Activated CD8-positive, alpha-beta memory T cell treated with anti-CD3 and anti-CD28 coated beads, Interleukin-2, amount 50 U/mL, for 4 hours (primary cell): ENCODE measurements at regions not wholly inside any gene's neighbourhood (a gene's known extent, or its start where the extent isn't known, plus 50 kb on each side); places are given as distances from the start of the nearest gene placed in this dataset.
"Not testable (repeated sequence)": the region's sequence is repeated elsewhere in the genome, so short reads cannot be mapped to it uniquely, and the experiment has no call there.

ENCODE experiments used
- DNase-seq: peaks from one replicate; pipeline ENCODE4 v3.0.0-alpha.2; 2020

DNA sequence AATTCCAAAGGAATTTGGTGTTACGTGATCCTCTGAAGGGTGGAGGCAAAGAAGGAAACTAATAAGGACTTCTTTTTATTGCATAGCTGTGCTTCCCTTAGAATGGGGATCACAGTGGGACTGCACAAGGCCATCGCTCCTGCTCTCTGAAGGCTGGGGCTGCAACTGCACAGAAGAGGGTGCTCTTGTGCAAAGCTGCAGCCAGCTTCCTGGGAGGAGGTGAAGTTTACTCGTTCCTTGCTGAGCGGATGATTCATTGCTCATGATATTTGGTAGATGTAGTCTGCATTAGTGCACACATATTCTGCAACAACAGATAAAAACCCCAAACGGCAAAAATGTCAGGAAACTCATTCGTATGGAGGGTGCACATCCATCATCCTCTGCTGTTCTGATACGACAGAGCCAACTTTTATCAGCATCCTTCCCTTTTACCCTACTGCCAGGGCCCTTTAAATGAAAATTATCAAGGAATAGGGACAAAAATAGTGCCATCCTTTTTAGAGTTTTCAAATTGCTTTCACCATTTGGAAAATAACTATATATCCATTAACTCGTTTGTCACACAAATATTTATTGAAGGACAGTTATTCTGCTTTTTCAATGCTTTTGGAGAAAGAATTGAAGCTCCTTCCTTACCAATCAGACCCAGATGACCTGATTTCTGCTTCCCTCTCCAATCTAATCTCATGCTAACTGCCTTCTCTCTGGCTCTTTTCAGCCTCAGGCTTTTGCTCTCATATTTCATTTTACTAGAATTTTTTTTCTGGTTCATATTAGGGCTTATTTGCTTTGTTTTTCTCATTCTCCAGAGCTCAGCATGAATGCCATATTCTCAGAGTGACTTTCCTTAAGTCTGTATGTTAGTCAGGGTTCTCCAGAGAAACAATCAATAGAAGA lies 263.6 kb downstream of the DUSP10 start:
- peak; percentile 48 for DNase-seq

- DNase-seq: no peak
Measured at GRCh38 chr1:221487781-221488524, 253.9 kb downstream of the DUSP10 start.

GRCh38 chr1:221488550-221488949 lies 253.3 kb downstream of the DUSP10 start:
- DNase-seq: no peak

DNA sequence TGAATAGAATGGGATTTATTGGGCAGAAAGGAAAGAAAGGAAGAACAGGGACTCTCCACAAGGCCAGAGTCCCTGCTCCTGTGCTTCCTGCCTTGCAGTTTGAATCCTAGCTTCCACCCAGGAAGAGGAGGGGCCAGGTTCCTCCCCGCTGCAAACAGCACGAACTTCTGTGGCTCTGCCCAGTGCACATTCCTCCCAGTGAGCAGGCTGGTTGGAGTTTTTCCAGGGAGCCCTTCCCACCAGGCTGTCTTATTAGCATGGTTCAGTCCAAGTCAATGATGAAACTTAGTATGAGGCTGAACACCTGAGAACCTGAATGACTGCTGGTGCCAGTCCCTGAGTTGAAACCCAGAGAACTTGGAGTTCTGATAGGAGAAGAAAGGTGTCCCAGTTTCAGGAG lies 247.2 kb downstream of the DUSP10 start:
- DNase-seq: no peak

DNA sequence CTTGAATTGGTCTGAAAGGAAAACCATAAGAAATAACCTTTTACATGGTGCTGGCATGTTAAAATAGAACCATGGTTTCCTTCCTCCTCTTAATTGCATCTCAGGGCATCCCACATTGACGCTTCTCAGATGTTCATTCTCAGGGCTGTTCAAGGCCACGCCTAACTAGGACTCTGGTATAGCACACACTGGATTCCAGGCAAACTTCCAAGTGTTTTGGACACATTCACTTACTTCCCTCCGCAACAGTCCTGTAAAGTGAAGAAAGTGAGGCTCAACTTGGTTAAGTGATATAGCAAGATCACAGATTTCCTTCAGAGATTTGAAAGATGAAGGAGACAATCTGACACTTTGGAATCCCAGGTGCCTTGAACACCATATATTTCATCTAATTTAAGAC lies 244.8 kb downstream of the DUSP10 start:
- DNase-seq: no peak

DNA sequence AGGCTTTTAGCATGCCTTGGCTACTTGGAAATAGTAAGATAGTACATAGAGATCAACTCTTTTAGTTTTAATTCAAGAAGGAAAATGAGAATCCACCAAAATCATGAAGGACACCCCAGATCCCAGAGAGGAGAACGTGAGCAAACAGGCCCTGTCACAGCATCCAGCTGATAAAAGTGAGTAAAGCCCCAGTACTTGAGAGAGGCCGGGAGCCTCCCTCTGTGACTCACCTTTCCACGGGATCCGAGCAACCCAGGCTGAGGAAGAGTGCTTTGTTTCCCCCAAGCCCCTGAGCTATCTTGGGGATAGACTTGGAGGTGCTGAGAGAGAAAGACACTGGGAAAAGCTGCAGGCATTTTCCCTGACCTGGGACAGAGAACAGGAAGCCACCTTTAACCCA lies 238.6 kb downstream of the DUSP10 start:
- no peak for DNase-seq

DNA sequence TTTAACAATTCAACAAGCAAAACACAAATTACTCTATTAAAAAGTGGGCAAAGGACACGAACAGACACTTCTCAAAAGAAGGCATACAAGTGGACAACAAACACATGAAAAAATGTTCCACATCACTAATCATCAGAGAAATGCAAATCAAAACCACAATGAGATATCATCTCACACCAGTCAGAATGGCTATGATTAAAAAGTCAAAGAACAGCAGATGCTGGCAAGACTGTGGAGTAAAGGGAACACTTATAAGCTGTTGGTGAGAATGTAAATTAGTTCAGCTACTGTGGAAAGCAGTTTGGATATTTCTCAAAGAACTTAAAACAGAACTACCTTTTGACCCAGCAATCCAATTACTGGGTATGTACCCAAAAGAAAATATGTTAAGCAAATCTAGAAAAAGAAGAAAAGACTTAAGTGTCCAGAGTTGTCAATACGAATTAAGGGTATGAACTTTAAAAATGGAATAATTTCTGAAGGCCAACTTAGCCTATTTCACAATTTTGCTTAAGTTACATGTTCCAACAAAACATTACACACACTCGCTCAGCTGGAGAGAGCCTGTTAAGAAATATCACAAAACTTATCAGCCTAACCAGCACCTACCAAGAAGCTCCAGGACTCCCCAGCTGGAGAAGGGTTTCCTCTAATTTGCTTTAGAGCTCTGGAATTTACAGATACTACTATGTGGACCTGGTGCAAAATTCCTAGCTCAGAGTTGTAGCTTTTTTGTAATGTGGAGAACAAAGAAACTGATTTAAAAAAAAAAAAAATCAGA lies 232.1 kb downstream of the DUSP10 start:
- DNase-seq: no peak

DNA sequence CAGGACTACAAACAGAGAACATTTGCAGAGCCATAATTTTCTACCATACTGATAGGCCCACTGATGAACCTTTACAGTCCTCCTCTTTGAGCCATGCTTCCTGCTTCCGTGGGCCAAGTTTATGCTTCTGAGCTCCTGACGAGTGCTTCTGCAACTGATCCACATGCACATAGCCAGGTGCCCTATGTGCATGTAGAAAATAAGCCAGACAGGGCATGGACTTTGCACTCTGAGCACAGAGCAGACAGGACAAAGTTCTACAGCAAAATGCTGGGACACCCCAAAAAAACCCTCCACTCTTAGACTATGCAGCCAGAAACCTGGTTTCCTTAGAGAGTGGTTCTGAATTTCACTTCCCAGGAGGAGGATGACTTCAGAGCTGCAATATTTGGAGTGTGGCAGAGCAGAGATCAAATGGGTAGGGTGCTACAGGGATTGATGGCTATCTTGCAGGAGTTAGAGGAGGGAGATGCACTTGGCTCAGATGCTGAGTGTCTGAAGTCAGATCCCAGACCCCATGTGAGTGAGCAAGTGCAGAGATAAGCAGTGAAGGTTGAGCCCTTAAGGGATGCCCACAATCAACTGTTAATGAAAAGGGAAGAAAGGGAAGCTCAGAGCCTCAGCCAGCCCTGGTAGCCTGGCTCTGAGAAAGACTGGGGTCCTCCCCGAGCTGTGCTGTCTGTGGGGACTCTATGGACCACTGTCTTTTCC lies 230.9 kb downstream of the DUSP10 start:
- no peak for DNase-seq

GRCh38 chr1:221511797-221512196 lies 230.1 kb downstream of the DUSP10 start:
- no peak for DNase-seq

DNA sequence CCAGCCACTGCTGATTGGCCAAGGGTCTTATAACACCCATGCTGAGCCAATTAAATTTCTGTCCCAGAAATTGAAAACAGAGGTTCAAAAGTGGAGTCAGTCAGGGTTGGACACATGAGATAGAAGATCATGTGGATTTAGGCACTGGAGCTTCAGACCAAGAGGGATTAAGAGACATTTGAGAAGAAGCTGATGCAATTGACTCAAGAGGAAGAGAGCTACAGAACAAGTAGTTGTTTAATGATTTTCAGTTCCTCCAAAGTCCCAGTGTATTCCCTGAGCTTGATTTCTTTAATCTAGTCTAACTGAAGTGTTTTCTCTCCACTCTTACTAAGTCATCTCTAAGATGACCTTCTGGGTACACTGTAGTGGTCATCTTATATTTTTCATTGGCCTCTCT lies 227.1 kb downstream of the DUSP10 start:
- DNase-seq: no peak

DNA sequence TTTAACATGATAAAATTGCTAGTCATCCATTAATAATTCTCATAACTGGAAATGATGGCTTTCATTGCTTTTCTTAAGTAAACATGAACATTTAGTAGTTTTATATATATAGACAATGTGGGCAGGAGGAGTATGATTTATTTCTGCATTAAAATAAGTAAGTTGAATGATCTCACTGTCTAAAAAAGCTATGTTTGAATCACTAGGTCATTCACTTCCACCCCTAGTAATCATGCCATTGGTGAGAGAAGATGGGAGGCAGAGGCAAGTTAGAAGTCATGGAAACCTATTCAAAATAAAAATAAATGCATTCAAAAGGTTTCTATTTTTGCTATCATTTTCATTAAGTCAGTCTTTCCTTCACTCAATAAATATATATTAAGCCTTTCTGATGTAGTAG lies 226.4 kb downstream of the DUSP10 start:
- no peak for DNase-seq

DNA sequence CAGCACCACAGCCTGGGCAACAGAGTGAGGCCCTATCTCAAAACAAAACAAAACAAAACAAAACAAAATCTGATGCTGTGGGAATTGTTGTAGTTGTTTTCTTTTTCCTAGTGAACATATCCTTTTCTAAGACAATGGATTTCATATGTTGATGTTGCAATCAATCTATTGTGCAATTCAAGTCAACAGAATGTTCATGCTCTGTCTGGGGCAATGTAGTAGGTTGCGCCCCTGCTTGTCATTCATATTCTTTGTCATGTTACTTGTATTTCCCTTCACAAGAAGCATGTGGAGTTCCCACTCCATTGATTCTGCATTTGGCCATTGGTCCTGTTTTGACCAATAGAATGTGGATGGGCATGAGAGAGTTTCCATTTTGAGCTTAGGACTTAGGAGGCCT lies 223.9 kb downstream of the DUSP10 start:
- DNase-seq: no peak

DNA sequence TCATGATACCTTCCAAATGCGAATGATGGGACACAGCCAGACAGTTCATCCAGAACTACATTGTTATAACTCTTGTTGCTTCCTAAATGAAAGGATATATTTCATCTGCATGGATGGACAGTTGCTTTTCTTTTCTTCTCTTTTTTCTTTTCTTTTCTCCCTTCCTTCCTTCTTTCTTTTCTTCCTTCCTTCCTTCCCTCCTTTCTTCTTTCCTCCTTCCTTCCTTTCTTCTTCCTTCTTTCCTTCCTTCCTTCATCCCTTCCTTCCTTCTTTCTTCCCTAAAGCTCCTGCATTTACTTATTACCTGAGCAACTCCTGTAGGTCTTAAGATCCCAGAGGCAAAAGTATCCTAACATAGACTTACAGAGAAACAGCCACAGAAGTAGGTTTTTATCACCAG lies 221.6 kb downstream of the DUSP10 start:
- no peak for DNase-seq

GRCh38 chr1:221521686-221522085 lies 220.2 kb downstream of the DUSP10 start:
- no peak for DNase-seq

- no peak for DNase-seq
Measured at GRCh38 chr1:221522529-221522940, 219.4 kb downstream of the DUSP10 start.

- no peak for DNase-seq
Measured at GRCh38 chr1:221525749-221526148, 216.1 kb downstream of the DUSP10 start.

GRCh38 chr1:221527302-221527701 lies 214.6 kb downstream of the DUSP10 start:
- no peak for DNase-seq

DNA sequence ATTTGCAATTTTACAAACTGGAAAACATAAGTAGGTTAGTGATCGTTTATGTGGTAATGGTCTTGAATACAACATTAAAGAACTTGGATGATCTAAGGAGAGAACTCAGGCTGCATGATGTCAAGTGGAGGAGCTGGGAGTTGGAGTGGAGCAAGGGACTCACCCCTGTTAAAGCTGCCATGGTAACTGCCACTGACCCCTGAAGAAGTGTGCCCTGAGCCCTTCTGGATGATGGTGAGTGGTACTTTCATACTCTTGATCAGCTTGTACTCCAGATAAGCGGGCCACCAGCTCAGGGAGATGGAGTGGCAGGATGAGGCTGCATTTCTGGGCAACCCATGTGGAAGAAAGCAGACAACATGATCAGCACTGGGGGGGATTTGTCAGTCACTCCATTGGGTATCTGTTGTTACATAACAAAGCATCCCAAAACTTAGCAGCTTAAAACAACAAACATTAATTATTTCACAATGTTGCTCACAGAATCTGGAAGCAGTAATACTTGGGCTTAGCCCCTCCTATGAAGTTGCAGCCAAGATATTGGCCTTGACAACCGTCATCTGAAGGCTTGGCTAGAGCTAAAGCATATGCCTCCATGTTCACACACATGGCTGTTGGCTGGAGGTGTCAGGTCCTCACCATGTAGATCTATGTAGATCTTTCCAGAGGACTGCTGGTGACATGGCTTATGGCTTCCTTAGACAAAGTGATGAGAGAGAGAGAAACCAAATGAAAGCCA lies 213.8 kb downstream of the DUSP10 start:
- DNase-seq: no peak

- not testable (repeated sequence) for DNase-seq
Measured at GRCh38 chr1:221530159-221530558, 211.7 kb downstream of the DUSP10 start.

DNA sequence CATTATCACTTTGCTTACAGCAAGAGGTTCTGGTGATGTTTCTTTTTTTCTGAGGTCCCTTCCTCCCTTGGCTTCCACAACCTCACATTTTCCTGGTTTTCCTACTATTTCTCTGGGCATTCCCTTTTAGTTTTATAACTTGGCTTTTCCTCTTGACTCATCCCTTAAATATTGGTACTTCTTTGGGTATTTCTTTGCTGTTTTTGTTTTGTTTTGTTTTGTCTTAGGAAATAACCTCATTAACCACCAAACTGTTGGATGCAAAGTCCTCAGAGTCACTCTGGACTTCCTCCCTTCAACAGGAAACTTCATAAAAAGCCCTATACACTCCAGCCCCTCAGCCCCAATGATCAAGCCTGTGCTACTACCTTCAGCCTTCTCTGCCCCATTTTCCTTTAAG lies 211.1 kb downstream of the DUSP10 start:
- DNase-seq: no peak

GRCh38 chr1:221532071-221532773 lies 209.7 kb downstream of the DUSP10 start:
- no peak for DNase-seq
